HG02852 (cell line): ENCODE measurements at regions not wholly inside any gene's neighbourhood (a gene's known extent, or its start where the extent isn't known, plus 50 kb on each side); places are given as distances from the start of the nearest gene placed in this dataset.

ENCODE experiments used
- ATAC-seq: cut with Tn5 transposase; IDR thresholded peaks from one replicate; pipeline ENCODE4 v1.9.1; 2021; ENCODE audit warnings: mild to moderate bottlenecking, moderate library complexity; ENCODE audit not compliant: unreplicated experiment

DNA sequence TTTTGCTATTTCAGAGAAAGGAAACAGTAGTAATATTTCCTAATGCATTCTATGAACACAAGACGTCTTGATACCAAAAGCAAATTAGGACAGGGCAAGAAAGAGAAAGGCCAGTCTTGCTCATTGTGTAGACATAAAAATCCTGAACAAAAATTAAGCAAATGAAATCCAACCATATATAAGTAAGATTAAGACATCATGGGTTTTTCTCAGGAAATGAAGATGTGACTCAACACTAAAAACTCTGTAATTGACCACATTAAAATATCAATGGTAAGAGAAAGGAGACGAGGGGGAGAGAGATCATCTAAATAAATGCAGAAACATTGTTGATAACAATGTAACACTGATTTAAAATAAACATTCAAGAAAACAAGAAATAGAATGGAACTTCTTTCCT lies 205.4 kb downstream of the SOD2 start:
- no peak for ATAC-seq

DNA sequence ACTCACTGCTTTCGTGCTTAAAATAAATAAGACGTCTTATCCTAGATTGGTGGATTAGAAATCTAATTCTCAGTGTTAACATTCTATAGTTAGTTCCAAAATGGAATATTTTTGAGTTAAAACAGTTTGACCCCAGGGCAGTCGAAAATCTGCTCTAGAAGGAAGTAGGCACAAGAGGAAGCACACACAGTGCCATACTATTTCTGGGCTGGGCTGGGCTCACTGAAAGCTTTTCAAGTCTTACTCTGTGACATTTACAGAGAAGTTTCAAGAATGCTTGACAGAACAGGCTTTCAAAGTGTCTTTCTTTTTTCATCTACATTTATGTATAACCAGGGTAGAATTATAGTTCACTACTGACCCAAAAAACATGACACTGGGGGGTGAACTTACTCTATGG lies 209.8 kb downstream of the SOD2 start:
- ATAC-seq = no peak

DNA sequence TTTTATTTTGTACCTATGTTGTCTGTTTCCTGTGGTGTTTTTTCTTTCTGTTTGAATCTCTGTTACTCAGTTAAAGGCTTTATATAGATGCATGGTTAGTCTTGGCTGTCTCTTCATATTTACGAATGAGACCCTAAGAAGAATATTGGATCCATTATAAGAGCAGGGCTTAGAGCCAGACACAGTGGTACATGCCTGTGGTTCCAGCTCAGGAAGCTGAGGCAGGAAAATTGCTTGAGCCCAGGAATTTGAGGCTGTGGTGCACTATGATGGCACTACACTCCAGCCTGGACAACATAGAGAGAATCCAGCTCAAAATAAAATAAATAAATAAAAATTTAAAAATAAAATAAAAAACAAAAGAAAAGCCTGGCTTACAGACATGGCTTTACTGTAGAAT lies 211.1 kb downstream of the SOD2 start:
- ATAC-seq = no peak

DNA sequence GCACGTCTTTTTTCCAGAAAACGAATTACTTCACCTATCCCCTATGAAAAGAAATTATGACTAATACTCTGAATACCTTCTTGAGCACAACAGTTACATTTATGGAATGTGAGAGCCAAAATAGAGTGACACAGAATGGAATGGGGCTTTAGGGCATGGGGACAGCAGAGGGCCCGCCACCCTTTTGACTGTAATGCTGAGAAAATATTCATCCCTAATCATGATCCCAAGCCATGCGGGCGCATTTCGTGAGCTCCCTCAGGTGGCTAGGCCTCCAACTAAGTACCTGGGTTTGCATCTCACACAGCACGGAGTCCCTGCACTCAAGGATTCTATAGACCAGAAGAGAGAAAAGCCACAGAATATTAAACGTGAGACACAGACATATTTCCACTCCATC lies 212.6 kb downstream of the SOD2 start:
- ATAC-seq = no peak

DNA sequence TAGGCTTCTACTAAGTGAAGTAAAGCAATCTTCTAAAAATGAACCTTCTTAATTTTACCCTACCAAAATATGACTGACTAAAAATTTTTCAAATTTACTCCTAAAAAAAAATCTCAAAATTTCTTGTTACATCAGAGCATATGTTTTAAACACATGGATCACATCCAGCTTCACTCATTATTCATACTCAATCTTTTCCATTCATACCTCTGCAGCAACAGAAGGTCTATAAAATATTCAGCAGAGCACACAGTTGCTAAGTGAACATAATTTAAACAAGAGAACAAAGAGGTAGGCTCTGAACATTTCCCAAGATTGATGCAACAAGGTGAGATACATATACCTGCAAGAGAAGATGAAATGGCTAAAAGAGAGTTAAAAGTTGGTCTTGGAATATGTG lies 213.9 kb downstream of the SOD2 start:
- ATAC-seq = no peak

DNA sequence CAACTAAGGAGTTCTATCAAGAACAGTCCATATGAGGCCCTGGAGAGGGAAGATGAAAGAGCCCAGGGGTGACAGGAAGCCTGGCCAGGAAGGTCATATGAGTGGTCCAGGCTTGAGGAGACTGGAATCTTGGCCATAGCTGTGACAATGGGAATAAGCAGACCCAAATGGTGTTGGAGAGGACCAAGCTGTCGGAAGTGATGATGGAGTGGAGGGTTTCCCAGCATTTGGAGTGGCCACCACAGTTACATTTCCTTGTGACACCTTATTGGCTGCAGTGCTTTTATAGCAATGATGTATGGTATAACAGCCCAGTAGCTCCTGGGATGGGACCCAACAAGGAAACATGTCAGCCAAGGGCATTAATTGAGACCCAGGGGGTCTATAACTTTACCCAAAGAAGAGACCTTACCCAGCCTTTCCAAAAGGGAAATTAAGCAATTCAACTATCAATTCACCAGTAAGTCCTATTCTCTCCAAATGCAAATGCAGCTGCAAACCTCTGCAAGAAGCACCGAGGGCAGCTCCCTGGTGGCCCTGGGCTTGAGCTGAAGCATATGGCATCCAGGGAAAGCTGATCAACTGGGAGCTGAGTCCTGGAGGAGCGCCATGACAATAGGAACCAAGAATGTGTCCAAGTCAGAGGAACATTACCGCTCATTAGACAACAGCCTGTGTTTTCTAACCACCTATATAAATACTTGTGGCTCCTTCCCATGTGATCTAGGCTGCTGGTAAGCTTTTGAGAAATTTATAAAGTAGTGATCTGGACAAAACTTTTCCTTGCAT lies 219.4 kb downstream of the SOD2 start:
- no peak for ATAC-seq

GRCh38 chr6:159470397-159470796 lies 222.6 kb downstream of the SOD2 start:
- ATAC-seq = no peak

DNA sequence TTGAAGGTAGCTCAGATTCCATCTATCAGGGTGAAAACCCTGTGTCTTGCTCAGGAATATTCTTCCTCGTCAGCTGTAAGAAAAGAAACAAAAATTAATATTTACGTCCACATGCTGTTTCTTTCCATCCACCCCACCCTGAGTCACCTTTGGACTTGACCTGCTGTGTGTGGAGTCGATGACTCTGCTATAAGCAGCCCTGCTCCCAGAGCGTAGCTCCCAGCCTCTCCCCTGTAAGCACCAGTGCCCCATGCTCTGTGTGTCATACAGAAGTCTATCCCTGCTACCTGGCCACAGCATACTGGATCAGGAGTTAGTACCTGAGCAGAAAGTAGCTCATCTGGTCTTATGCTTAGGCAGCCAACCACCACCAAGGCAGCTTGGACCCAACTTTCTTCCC lies 223.6 kb downstream of the SOD2 start:
- no peak for ATAC-seq

DNA sequence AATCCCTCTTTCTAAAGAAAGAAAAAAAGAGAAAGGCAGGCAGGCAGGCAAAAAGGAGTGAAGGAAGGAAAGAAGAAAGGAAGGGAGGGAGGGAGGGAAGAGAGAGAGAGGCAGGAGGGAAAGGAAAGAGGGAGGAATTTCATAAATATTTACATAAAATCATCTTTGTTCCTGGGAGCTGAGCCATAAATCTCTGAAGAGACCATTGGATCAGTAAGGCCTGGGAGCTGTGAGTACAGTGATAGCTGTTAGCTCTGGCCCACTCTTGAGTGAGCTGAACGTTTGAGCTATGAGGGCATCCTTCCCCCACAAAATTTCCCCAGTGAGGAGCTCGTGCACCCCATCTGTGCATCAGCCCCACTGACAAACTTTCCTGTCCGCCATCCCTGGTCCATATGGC lies 224.0 kb downstream of the SOD2 start:
- ATAC-seq = no peak

- peak; percentile 94 for ATAC-seq
These were observed 225.5 kb downstream of the SOD2 start for GRCh38 chr6:159467473-159468041.

DNA sequence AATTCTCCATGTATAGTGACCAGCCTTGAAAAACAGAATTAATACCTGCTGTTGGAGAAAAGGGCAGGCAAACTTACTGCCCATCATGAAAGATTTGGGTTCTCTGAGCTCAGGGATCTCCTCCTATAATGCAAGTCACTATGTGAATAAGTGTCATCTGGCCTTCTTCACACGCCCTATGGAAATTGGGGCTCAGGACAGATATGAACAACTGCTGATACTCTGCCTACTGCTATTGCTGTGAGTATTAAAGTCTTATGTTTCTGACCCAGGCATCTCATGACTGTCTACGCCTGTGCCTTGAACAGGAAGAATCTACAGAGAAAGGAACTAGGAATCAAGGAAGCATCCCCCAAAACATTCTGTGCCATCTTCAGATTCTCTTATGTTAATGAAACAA lies 226.1 kb downstream of the SOD2 start:
- no peak for ATAC-seq

- ATAC-seq = no peak
These were observed 228.2 kb downstream of the SOD2 start for GRCh38 chr6:159464816-159465215.

- no peak for ATAC-seq
These were observed 229.8 kb downstream of the SOD2 start for GRCh38 chr6:159463119-159463829.

- peak; percentile 21 for ATAC-seq
These were observed 230.6 kb downstream of the SOD2 start for GRCh38 chr6:159462431-159462830.

DNA sequence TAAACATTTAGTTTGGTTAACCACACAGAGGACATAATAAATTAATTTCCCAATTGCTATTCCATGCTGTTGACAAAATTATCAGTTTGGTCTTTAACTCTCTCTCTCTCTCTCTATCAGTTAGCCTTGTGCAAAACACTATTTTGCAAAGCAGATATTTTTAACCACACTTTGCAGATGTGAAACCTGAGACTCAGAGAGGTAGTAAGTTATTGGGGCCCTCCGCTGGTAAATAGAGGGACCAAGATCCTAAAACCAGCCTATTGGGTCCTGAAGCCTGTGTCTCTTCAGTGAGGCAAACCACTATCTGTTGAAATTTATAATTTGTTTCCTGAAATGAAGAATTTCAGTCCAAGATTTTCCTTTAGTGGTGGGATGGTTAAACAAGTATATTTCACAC lies 231.0 kb downstream of the SOD2 start:
- peak; percentile 95 for ATAC-seq

- ATAC-seq = no peak
These were observed 231.8 kb downstream of the SOD2 start for GRCh38 chr6:159461266-159461665.

GRCh38 chr6:159460476-159460875 lies 232.6 kb downstream of the SOD2 start:
- no peak for ATAC-seq

GRCh38 chr6:159456349-159456748 lies 236.7 kb downstream of the SOD2 start:
- ATAC-seq = no peak

DNA sequence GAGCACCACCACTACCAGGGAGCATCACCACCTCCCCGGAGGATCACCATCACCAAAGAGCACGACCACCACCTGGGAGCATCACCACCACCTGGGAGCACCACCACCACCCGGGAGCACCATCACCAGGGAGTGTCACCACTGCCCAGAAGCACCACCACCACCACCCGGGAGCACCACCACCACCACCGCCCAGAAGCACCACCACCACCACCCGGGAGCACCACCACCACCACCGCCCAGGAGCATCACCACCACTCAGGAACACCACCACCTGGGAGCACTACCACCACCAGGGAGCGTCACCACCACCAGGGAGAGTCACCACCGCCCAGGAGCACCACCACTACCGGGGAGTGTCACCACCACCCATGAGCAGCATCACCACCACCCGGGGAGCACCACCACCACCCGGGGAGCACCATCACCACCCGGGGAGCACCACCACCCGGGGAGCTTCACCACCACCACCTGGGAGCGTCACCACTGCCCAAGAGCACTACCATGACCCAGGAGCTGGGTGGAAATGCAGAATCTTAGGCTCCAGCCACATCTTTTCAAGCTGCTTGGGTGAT lies 237.3 kb downstream of the SOD2 start:
- no peak for ATAC-seq

- ATAC-seq = no peak
These were observed 242.1 kb downstream of the SOD2 start for GRCh38 chr6:159450815-159451465.

GRCh38 chr6:159446340-159446739 lies 246.7 kb downstream of the SOD2 start:
- ATAC-seq = no peak
